Esophagus muscularis mucosa (tissue), 4 donors: ENCODE measurements at regions not wholly inside any gene's neighbourhood (a gene's known extent, or its start where the extent isn't known, plus 50 kb on each side); places are given as distances from the start of the nearest gene placed in this dataset.

Experiments used
- CTCF ChIP-seq, 3 experiments: fragments of 200-600 bp in 2 of 3; fragments of 450-650 bp in 1 of 3; sonication (generic) in 2 of 3; IDR thresholded peaks; one replicate each; pipeline ENCODE4 v1.5.1; 2017 to 2019; ENCODE audit warnings: antibody characterized with exemption in 3 of 3, mild to moderate bottlenecking in 2 of 3, moderate library complexity in 1 of 3
- EP300 ChIP-seq: sonication (generic); formaldehyde crosslinking; IDR thresholded peaks from one replicate; pipeline ENCODE4 v1.6.1; 2017; ENCODE audit warnings: antibody characterized with exemption
- POLR2A ChIP-seq: fragments of 450-650 bp; IDR thresholded peaks from one replicate; pipeline ENCODE4 v1.6.1; 2017; ENCODE audit warnings: antibody characterized with exemption, moderate library complexity, mild to moderate bottlenecking, low read depth
- POLR2AphosphoS5 ChIP-seq, 2 donors: sonication (generic); formaldehyde crosslinking; IDR thresholded peaks; one replicate each; pipeline ENCODE4 v1.6.1; 2017; ENCODE audit warnings: antibody characterized with exemption in 2 of 2

- TF ChIP-seq POLR2A: no peak
- TF ChIP-seq POLR2AphosphoS5 (IDR thresholded peaks at IDR 0.05): no peak
- no peak for TF ChIP-seq CTCF (IDR thresholded peaks at IDR 0.05)
- TF ChIP-seq EP300: no peak
These were observed 633.4 kb upstream of the SYNCRIP start for GRCh38 chr6:86276056-86276455.
